ENCODE measurements at regions not wholly inside any gene's neighbourhood (a gene's known extent, or its start where the extent isn't known, plus 50 kb on each side); places are given as distances from the start of the nearest gene placed in this dataset.

DNA sequence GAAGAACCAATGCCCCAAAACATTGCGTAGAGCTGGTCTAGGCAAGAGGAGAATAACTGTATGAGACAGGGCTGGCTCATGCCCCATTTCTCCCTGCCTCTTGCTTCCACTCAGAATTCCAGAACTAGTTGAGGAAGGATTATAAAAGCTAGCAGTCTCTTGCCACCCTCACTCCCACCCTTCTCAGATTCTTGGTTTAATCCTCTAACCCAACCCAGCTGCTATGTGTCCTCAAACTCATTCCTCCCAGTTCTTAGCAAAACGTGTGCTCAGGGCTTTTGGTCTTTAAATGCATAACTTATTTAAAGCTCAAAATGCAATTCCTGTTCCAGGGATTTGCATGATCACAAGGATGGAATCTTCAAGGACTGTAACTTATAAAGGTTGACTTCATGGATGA is 466.3 kb downstream of the COG6 start:
- TF ChIP-seq, protein P1, sequence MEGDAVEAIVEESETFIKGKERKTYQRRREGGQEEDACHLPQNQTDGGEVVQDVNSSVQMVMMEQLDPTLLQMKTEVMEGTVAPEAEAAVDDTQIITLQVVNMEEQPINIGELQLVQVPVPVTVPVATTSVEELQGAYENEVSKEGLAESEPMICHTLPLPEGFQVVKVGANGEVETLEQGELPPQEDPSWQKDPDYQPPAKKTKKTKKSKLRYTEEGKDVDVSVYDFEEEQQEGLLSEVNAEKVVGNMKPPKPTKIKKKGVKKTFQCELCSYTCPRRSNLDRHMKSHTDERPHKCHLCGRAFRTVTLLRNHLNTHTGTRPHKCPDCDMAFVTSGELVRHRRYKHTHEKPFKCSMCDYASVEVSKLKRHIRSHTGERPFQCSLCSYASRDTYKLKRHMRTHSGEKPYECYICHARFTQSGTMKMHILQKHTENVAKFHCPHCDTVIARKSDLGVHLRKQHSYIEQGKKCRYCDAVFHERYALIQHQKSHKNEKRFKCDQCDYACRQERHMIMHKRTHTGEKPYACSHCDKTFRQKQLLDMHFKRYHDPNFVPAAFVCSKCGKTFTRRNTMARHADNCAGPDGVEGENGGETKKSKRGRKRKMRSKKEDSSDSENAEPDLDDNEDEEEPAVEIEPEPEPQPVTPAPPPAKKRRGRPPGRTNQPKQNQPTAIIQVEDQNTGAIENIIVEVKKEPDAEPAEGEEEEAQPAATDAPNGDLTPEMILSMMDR (conservative IDR thresholded peaks at IDR 0.05; ENCODE audit: low read length), result no peak
- TF ChIP-seq EZH2phosphoT487 (IDR thresholded peaks at IDR 0.05; ENCODE audit: borderline replicate concordance, low read depth, low read length), result no peak
